IPS DF 6.9 (cell line): ENCODE measurements at regions not wholly inside any gene's neighbourhood (a gene's known extent, or its start where the extent isn't known, plus 50 kb on each side); places are given as distances from the start of the nearest gene placed in this dataset.

ENCODE experiments used
- DNase-seq: peaks from one replicate; pipeline ENCODE4 v3.0.0-alpha.2; 2013; ENCODE audit warnings: low read depth, low spot score
- H3K27ac ChIP-seq: one replicate; pipeline ENCODE4 v1.5.1; 2013; ENCODE audit warnings: low read length, control low read depth
- H3K27me3 ChIP-seq: 2 replicates; pipeline ENCODE4 v1.6.1; 2013; ENCODE audit warnings: mild to moderate bottlenecking, low read length; ENCODE audit not compliant: control insufficient read depth, insufficient read depth
- H3K36me3 ChIP-seq: 2 replicates; pipeline ENCODE4 v1.6.1; 2013; ENCODE audit warnings: low read length; ENCODE audit not compliant: control insufficient read depth, insufficient read depth
- H3K4me1 ChIP-seq: 2 replicates; pipeline ENCODE4 v1.6.1; 2013; ENCODE audit warnings: low read length; ENCODE audit not compliant: control insufficient read depth, insufficient read depth
- H3K4me3 ChIP-seq: 2 replicates; pipeline ENCODE4 v1.5.1; 2013; ENCODE audit warnings: mild to moderate bottlenecking, low read length
- H3K9me3 ChIP-seq: 2 replicates; pipeline ENCODE4 v1.6.1; 2013; ENCODE audit warnings: low read length, inconsistent platforms; ENCODE audit not compliant: control insufficient read depth, insufficient read depth
- WGBS: extraction: QIAGEN DNeasy Blood & Tissue Kit; methylation state at CpG from one replicate; pipeline ENCODE4 v1.1.7; 2013; ENCODE audit warnings: mixed read lengths, missing lambda C conversion rate; ENCODE audit not compliant: insufficient read length, insufficient coverage; 5-methylcytosine and 5-hydroxymethylcytosine counted together

DNA sequence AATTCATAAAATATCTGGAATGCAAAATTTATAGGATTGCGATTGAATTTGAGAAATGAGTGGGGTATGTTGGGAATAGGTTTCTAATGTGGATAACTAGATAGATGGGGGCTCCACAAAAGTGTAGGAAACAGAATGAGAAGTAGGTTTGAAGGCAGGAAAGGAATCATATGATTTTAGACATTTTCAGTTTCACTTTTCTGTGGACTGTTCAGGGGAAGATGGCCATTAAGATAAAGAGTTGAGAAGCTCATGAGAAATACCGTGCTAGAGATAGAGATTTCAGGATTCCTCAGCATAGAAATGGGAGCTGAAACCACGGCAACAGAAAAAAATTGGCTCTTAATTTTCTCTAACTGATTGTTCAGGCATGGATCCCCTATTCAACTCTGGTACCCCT lies 163.4 kb upstream of the CD180 start:
- 100% methylated on average over 1 of the region's 3 CpGs for WGBS
- Histone ChIP-seq H3K27ac (no peak overlapping the region), H3K4me3 (no peak overlapping the region)

DNA sequence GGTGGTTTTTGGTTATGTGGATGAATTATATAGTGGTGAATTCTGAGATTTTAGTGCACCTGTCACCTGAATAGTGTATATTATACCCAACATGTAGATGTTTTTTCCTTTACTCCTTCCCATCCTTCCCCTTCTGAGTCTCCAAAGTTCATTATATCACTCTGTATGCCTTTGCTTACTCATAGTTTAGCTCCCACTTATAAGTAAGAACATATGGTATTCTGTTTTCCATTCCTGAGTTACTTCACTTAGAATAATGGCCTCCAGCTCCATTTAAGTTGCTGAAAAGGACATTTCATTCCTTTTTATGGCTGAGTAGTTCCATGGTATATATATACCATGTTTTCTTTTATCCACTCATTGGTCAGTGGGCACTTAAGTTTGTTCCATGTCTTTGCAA lies 161.6 kb upstream of the CD180 start:
- peaks cover 5% of the 10 kb centered on the region for H3K4me1 ChIP-seq
- no peak for DNase-seq

More for the DNA sequence above, 163.4 kb upstream of the CD180 start:
- no peak for DNase-seq
- H3K36me3 ChIP-seq = no peaks in the 10 kb centered on the region
- H3K4me1 ChIP-seq = no peaks in the 10 kb centered on the region
- H3K9me3 ChIP-seq = no peaks in the 10 kb centered on the region
- no peaks in the 10 kb centered on the region for H3K27me3 ChIP-seq

DNA sequence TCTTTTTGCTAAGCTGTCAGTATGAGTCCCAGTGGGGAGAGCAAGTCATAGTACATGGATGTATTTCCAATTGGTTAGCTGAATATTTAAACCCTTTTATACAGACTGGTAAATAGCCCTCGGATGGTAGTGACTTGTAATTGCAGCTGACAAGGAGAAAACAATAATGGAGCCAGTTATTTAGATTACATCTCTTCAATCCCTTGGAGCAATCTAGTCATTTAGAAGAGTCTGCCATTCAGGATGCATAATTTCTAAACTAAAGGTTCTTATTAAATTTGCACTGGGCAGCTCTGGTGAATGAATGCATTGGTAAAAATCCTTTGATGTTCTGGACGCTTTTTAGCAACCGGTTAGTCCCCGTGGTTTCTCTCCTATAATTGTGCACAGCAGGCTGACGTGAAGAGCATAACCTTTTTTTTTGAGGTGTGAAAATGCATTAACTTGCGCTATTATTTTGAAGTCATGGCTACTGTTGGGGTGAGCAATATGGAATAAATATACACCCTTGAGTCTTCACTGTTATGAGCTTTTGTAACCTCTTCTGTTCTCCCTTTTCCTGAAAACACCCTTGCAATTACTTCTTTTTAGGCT lies 158.6 kb upstream of the CD180 start:
- no peak for DNase-seq

More for the DNA sequence above, 161.6 kb upstream of the CD180 start:
- Histone ChIP-seq H3K36me3 (no peaks in the 10 kb centered on the region), H3K27ac (no peak overlapping the region), H3K4me3 (no peak overlapping the region), H3K9me3 (no peaks in the 10 kb centered on the region), H3K27me3 (no peaks in the 10 kb centered on the region)

DNA sequence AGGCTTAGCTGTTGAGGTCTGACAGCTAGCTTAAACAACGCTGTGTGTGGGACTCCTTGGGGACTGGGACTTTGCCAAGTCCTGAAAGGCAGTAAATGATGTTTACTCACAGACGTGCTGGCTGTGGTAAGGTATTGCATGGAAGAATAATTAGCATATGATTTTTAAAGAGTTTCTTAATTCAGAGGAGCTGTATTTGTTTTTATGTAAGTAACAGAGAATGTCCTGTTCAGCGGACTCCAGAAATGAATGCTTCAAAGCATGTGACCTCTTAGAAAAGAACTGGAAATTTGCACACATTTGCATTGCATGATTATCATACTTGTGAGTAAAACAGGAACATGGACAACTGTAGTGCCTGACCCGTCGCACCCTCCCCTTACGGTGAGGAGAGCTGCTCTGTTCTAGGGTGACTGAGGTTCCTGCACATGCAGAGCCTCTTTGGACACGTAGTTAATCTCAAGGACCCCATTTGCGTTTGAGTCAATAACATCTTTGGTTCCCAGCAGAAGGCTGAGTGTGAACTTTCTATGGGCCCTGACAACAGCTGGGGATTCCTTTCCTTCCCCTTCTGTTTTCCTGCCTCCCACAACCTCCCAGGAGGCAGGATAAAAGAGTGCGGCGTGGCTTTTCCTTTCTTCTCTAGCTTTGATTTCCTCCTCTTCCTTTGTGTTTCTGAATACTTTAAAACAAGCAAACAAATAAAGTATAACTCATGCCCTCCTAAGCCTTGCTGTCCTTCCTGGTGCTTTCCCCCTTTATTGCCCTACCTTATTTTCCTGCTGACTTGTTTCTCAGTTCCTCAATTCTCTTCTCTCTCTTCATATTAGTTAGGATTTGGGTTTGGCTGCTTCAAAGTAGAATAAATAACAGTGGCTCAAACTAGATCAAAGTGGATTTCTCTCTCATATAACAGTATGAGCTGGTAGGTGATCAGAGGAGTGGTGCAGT lies 157.2 kb upstream of the CD180 start:
- Histone ChIP-seq H3K27ac (no peak overlapping the region), H3K4me1 (peaks cover 6% of the 10 kb centered on the region), H3K9me3 (no peaks in the 10 kb centered on the region), H3K36me3 (no peaks in the 10 kb centered on the region), H3K4me3 (no peak overlapping the region), H3K27me3 (no peaks in the 10 kb centered on the region)
- no peak for DNase-seq
- no CpG with 5 or more reads among the region's 10 CpGs for WGBS

More for the DNA sequence above, 158.6 kb upstream of the CD180 start:
- H3K4me3 ChIP-seq = no peak overlapping the region
- no peak overlapping the region for H3K27ac ChIP-seq
- H3K36me3 ChIP-seq = no peaks in the 10 kb centered on the region
- H3K9me3 ChIP-seq = no peaks in the 10 kb centered on the region
- WGBS = no CpG with 5 or more reads among the region's 6 CpGs
- H3K4me1 ChIP-seq = peaks cover 5% of the 10 kb centered on the region
- no peaks in the 10 kb centered on the region for H3K27me3 ChIP-seq

DNA sequence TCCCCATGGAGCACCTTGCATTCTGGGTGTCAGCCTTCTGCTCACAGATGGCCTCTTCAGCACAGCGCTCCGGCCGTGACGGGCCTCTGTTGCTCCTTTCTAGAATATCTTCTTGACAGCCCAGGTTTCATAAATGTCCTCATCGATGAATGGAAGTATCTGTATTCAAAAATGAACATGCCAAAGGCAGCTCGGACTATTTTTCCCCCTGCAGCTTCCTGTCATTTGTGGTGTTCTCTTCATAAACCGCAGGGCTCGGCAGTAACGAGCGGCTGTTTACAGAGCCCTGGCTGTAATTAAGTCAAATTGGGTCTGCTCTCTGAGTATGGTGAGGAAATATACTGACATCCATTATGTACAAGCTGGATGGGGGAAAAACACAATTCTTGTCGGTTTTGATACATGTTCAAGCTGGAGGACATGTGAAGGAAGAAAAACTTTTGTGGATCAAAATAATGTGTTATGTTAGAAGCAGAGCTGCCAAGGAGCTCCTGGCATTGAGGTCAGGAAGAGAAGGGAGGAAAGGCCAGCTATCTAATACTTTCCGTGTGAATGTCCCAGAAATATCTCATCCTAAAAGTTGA lies 154.1 kb upstream of the CD180 start:
- no peak overlapping the region for H3K27ac ChIP-seq
- no peak for DNase-seq
- no peaks in the 10 kb centered on the region for H3K9me3 ChIP-seq
- H3K4me1 ChIP-seq = peaks cover 6% of the 10 kb centered on the region
- H3K36me3 ChIP-seq = no peaks in the 10 kb centered on the region
- H3K27me3 ChIP-seq = no peaks in the 10 kb centered on the region
- no peak overlapping the region for H3K4me3 ChIP-seq
- WGBS = no CpG with 5 or more reads among the region's 12 CpGs

DNA sequence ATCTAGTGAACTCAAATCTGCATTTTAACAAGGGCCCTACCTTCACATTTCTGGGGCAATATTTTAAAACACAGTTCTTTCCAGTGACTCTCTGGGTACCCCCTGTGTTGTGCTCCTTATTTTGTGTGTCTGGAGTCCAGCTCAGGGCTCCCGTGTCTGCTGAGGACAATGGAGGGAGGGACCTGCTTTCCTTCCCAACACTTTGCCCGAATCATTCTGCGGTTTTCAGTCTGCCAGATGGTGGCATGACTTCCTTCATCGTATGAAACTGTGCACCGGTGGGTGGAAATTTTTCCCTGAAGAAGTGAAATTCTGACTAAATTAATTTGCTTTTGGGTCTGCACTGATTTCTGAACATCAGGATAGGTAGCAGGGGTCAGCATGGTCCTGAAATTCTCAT lies 153.6 kb upstream of the CD180 start:
- WGBS = no CpG with 5 or more reads among the region's 5 CpGs
- no peak for DNase-seq
- peaks cover 6% of the 10 kb centered on the region for H3K4me1 ChIP-seq
- H3K36me3 ChIP-seq = no peaks in the 10 kb centered on the region
- H3K9me3 ChIP-seq = no peaks in the 10 kb centered on the region
- H3K27me3 ChIP-seq = no peaks in the 10 kb centered on the region
- H3K4me3 ChIP-seq = no peak overlapping the region
- no peak overlapping the region for H3K27ac ChIP-seq

DNA sequence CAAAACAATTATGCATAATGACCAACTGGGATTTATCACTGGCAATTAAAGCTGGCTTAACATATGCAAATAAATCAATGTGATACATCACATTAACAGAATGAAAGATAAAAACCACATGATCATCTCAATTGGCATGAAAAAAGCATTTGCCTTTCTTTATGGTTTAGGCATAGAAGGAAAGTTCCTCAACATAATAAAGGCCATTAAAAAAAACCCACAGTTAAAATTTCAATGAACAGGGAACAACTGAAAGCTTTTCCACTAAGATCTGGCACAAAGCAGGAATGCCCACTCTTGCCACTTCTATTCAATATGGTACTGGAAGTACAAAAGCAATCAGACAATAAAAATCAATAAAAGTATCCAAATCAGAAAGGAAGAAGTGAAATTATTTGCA lies 151.2 kb upstream of the CD180 start:
- no peaks in the 10 kb centered on the region for H3K9me3 ChIP-seq
- no peak overlapping the region for H3K4me3 ChIP-seq
- no peaks in the 10 kb centered on the region for H3K27me3 ChIP-seq
- no peak overlapping the region for H3K27ac ChIP-seq
- H3K36me3 ChIP-seq = no peaks in the 10 kb centered on the region
- DNase-seq = no peak
- H3K4me1 ChIP-seq = peaks cover 1% of the 10 kb centered on the region; the same call in 1 of the 2 replicates

DNA sequence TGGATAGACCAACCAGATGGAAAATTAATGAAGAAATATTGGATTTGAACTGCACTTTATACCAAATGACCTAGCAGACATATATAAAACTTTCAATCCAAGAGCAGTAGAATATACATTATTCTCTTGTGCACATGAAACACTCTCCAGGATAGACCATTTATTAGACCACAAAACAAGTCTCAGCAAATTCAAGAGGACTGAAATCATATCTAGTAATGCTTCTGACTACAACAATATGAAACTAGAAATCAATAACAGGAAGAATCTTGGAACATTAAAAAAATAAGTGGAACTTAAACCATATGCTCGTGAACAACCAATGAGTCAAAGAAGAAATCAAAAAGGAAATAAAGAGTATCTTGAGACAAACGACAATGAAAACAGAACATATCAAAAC lies 150.0 kb upstream of the CD180 start:
- Histone ChIP-seq H3K9me3 (no peaks in the 10 kb centered on the region), H3K27me3 (no peaks in the 10 kb centered on the region), H3K4me1 (peaks cover 1% of the 10 kb centered on the region; the same call in 1 of the 2 replicates), H3K27ac (no peak overlapping the region), H3K36me3 (no peaks in the 10 kb centered on the region), H3K4me3 (no peak overlapping the region)
- no peak for DNase-seq
- WGBS = no CpG with 5 or more reads among the region's 2 CpGs

DNA sequence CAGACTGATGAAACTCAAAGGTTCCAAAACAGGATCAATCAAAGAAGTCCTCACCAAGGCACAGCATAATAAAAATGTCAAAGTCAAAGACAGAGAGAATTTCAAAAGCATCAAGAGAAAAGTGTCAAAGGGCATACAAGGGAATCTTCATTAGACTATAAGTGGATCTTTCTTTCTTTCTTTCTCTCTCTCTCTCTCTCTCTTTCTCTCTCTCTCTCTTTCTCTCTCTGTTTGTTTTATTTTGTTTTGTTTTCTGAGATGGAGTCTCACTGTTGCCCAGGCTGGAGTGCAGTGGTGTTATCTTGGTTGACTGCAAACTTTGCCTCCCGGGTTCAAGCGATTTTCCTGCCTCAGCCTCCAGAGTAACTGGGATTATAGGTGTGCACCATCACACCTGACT lies 148.3 kb upstream of the CD180 start:
- H3K36me3 ChIP-seq = no peaks in the 10 kb centered on the region
- no peak for DNase-seq
- H3K4me3 ChIP-seq = no peak overlapping the region
- no peak overlapping the region for H3K27ac ChIP-seq
- no peaks in the 10 kb centered on the region for H3K27me3 ChIP-seq
- peaks cover under 1% of the 10 kb centered on the region; the same call in 1 of the 2 replicates for H3K4me1 ChIP-seq
- no peaks in the 10 kb centered on the region for H3K9me3 ChIP-seq
- WGBS = no CpG with 5 or more reads among the region's 2 CpGs

DNA sequence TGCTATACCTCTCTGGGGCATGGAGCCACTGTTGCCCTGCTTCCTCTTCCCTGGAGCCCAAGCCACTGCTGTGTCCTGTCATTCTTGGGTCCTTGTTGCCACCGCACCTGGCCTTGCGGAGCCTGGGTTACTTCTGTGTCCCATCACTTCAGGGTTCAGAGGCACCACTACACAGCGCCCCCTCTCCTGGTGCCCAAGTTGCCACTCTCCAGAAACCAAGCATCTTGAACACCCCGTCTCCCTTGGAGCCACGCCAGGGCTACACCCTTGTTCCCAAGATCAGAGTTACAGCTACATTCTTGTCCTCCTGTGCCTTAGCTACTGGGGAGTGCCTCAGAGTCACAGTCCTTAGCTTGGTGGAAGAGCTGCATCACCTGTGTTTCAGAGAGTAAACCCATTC lies 147.2 kb upstream of the CD180 start:
- Histone ChIP-seq H3K36me3 (no peaks in the 10 kb centered on the region), H3K4me3 (no peak overlapping the region), H3K4me1 (no peaks in the 10 kb centered on the region; the same call in 1 of the 2 replicates), H3K27me3 (no peaks in the 10 kb centered on the region), H3K27ac (no peak overlapping the region), H3K9me3 (no peaks in the 10 kb centered on the region)
- no peak for DNase-seq
- whole genome bisulfite sequencing = no CpG with 5 or more reads among the region's 5 CpGs
